ENCODE measurements at regions not wholly inside any gene's neighbourhood (a gene's known extent, or its start where the extent isn't known, plus 50 kb on each side); places are given as distances from the start of the nearest gene placed in this dataset.

GRCh38 chr10:51001587-51001986, 72.7 kb upstream of the PRKG1 start:
- WGBS, 2 donors: 0 to 3% methylated on average over 1 of the region's 1 CpG
- Histone ChIP-seq H3K4me1 (peaks cover 3% of the 10 kb centered on the region), H3K4me3 (no peak overlapping the region), H3K36me3 (replicated peaks in 1 of 2; ENCODE audit: insufficient read depth in 1 of 2, low read depth in 2 of 2) (no peaks in the 10 kb centered on the region), H3K9me3 (no peaks in the 10 kb centered on the region), H3K27me3 (no peaks in the 10 kb centered on the region), H3K27ac (no peak overlapping the region)
- peak; percentile 62 for ATAC-seq
- TF ChIP-seq POLR2A (IDR thresholded peaks at IDR 0.05) (no peak), CTCF (IDR thresholded peaks at IDR 0.05) (peak; percentile 26 to 74 (median 60))
- DNase-seq: peak in 1 of 4 donors; percentile 2
- intact Hi-C loops (cut with DNase I): no loop called here

- H3K4me1 ChIP-seq: peaks cover 3% of the 10 kb centered on the region
- H3K4me3 ChIP-seq: no peak overlapping the region
- H3K27me3 ChIP-seq: no peaks in the 10 kb centered on the region
- intact Hi-C loops (cut with DNase I): no loop called here
- ATAC-seq (no peak), DNase-seq (no peak)
- H3K27ac ChIP-seq: no peak overlapping the region
- TF ChIP-seq POLR2A (IDR thresholded peaks at IDR 0.05) (no peak), CTCF (IDR thresholded peaks at IDR 0.05) (no peak)
- H3K9me3 ChIP-seq: no peaks in the 10 kb centered on the region
- 86 to 89% methylated on average over 1 of the region's 1 CpG for WGBS, 2 donors
- no peaks in the 10 kb centered on the region for H3K36me3 ChIP-seq (replicated peaks in 1 of 2; ENCODE audit: insufficient read depth in 1 of 2, low read depth in 2 of 2)
Measured at GRCh38 chr10:51002469-51002868, 71.8 kb upstream of the PRKG1 start.

- no peaks in the 10 kb centered on the region for H3K9me3 ChIP-seq
- TF ChIP-seq POLR2A (IDR thresholded peaks at IDR 0.05) (no peak), CTCF (IDR thresholded peaks at IDR 0.05) (no peak)
- H3K36me3 ChIP-seq (replicated peaks in 1 of 2; ENCODE audit: insufficient read depth in 1 of 2, low read depth in 2 of 2): no peaks in the 10 kb centered on the region
- no peak for ATAC-seq
- H3K27me3 ChIP-seq: no peaks in the 10 kb centered on the region
- whole genome bisulfite sequencing, 2 donors: 69 to 77% methylated on average over 3 of the region's 3 CpGs
- H3K27ac ChIP-seq: no peak overlapping the region
- no peak overlapping the region for H3K4me3 ChIP-seq
- intact Hi-C loops (cut with DNase I): no loop called here
- DNase-seq: no peak
- no peaks in the 10 kb centered on the region for H3K4me1 ChIP-seq
Measured at GRCh38 chr10:51004776-51005175, 69.5 kb upstream of the PRKG1 start.

GRCh38 chr10:51005551-51005950, 68.7 kb upstream of the PRKG1 start:
- TF ChIP-seq CTCF (IDR thresholded peaks at IDR 0.05) (no peak), POLR2A (IDR thresholded peaks at IDR 0.05) (no peak)
- ATAC-seq (no peak), DNase-seq (no peak)
- Histone ChIP-seq H3K27me3 (no peaks in the 10 kb centered on the region), H3K36me3 (replicated peaks in 1 of 2; ENCODE audit: insufficient read depth in 1 of 2, low read depth in 2 of 2) (no peaks in the 10 kb centered on the region), H3K9me3 (no peaks in the 10 kb centered on the region), H3K4me3 (no peak overlapping the region), H3K4me1 (no peaks in the 10 kb centered on the region), H3K27ac (no peak overlapping the region)
- intact Hi-C loops (cut with DNase I): no loop called here
- 71 to 78% methylated on average over 4 of the region's 4 CpGs for WGBS, 2 donors

- WGBS, 2 donors: 92 to 93% methylated on average over 5 of the region's 5 CpGs
- Histone ChIP-seq H3K27me3 (no peaks in the 10 kb centered on the region), H3K27ac (no peak overlapping the region), H3K36me3 (replicated peaks in 1 of 2; ENCODE audit: insufficient read depth in 1 of 2, low read depth in 2 of 2) (no peaks in the 10 kb centered on the region), H3K4me1 (no peaks in the 10 kb centered on the region), H3K4me3 (no peak overlapping the region), H3K9me3 (no peaks in the 10 kb centered on the region)
- TF ChIP-seq CTCF (IDR thresholded peaks at IDR 0.05) (no peak), POLR2A (IDR thresholded peaks at IDR 0.05) (no peak)
- ATAC-seq (no peak), DNase-seq (no peak)
- intact Hi-C loops (cut with DNase I): no loop called here
Measured at GRCh38 chr10:51006686-51007085, 67.6 kb upstream of the PRKG1 start.

Data from body of pancreas (tissue), 4 donors.